OCI-M2 (cell line): ENCODE measurements at regions not wholly inside any gene's neighbourhood (a gene's known extent, or its start where the extent isn't known, plus 50 kb on each side); places are given as distances from the start of the nearest gene placed in this dataset.

Experiments
- DNase-seq: peaks from one replicate; lab custom pipeline; 2025; ENCODE audit not compliant: unreplicated experiment; lab: John Stamatoyannopoulos, UW

DNA sequence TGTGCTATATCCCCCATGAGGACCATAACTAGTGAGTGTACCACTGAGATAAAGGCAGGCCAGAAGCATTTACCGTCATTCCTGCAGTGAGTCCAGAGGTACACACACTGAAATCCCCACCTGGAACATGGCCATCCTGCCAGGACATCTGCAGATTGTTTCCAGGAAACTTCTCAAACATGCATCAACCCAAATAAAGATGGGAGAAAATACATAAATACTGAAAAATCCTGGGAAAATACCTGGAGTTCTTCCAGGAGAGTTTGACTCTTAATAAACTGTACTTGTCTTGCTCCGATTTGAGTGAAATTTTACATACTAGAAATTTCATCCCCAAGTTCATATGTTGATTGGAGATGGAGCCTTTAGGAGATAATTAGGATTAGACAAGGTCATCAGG, 388.1 kb upstream of the KLHL29 start:
- DNase-seq: no peak

DNA sequence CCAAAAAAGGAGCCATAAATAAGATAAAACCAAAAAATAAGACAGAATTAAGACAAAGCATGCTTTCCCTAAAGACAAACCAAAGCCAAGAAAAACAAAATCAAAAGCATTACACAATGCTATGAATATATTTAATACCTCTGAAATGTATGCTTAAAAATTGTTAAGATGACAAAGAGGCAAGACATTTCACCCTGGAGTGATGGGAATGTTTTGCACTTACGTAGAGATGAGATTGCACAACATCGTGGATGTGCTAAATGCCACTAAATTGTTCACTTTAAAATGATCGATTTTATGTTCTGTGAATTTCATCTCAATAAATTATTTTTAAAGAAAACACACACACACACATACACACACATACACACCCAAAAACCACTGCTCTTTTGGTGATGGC, 386.6 kb upstream of the KLHL29 start:
- no peak for DNase-seq

DNA sequence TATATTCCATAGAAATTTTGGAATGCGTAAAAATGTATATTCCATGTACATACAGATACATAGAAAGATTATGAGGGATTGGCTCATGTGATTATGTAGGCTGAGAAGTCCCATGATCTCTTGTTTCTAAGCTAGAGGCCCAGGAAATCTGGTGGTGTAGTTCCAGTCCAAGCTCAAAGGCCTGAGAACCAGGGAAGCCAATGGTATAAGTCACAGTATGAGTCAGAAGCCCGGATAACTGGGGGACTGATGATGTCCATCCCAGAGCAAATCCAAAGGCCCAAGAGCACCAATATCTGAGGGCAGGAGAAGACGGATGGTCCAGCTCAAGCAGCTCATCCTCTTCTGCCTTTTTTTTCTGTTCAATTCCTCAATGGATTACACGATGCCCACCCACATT, 385.0 kb upstream of the KLHL29 start:
- DNase-seq: no peak

DNA sequence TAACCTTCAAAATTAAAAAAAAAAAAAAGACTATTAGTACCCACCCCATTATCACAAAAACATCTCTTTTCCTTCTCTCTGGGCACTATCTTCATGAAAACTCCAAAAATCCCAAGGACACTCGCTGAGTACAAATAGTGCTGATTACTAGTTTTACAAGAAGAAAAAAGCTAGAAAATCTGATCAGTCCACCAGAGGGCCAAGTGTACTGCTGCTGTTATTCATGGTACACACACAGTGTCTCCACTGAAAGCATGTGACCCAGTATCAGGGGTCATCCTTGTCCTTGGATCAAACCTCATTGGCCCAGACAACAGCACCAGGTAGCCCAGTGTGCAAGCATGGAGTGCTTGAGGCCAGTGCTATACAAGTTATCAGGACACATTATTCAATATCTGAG, 382.7 kb upstream of the KLHL29 start:
- DNase-seq: no peak

DNA sequence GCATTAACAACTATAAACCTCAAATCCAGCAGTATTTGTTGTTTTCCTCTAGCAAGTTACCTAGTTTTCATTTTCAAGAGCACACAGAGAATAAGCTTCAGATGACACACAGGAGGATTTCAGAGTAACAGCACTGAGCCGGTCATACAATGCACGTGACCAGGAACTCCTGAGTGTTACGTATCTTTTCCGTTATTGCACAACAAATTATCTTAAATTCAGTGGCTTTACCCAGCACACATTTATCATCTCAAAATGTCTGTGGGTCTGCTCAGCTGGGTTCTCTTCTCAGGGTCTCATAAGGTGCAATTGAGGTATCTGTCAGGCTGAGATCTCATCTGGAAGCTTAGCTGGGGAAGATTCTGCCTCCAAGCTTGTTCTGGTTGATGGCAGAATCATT, 379.5 kb upstream of the KLHL29 start:
- no peak for DNase-seq

DNA sequence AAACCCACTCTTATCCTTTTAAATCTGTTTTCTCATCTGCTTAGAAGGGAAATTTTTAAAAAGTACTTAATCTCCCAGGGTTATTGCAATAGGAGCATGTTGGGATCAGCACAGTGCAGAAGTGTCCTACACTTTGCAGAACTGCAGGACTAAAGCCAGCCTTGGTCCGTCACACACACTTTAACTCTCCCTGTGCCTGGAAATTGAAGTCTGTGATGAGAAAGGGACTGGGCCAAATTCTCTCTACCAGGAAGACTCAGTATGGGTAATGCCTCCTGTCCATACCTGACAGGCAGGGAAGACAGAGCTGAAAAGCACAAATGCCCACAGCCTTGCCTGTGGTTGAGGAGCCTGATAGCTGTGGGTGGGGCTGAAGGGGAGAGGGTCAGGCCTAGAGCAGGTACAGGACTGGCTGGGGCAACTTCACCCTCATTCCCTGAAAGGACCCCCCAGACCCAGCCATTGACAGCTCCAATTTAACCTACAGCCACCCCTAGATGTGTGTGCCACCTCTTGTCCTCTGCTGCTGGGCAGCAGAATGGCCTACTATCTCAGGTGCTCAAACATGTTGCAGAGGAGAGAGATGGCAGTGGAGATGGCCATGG, 377.2 kb upstream of the KLHL29 start:
- DNase-seq: no peak

DNA sequence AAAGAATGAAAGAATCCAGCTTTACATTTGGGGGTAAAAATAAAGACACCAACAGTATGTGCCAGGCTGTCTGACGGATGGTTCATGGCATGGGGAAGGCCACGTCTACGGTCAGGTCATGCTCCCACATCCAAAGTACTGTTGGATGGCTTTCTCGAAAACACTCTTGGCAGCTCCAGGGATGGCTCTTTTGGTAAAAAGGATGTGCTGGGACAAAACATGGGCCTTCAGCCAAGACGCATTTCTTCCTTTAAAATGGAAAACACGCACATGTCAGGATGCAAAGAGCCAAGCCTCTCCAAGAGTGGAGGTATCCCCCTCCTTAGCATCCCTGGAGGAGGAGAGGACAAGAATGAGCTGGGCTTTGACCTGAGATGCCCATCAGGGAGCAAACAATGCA, 376.5 kb upstream of the KLHL29 start:
- no peak for DNase-seq

DNA sequence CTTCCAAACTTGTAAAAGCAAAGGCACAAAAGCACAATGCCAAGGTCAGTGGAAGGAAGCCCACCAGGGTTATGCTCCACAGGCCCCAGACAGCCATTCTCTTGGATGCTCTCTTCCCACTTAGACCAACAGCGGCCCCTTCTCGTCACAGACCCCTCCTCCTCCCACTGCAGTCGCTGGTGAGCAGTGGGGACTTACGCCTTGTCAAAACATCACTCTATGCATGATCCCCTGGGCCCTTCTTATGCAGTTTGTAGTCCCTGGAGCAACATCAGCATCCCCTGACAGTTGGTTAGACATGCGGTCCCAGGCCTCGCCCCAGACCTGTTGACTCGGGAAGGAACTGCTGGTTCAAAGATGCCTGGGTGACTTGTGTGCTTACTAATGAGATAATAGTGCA, 376.0 kb upstream of the KLHL29 start:
- no peak for DNase-seq

DNA sequence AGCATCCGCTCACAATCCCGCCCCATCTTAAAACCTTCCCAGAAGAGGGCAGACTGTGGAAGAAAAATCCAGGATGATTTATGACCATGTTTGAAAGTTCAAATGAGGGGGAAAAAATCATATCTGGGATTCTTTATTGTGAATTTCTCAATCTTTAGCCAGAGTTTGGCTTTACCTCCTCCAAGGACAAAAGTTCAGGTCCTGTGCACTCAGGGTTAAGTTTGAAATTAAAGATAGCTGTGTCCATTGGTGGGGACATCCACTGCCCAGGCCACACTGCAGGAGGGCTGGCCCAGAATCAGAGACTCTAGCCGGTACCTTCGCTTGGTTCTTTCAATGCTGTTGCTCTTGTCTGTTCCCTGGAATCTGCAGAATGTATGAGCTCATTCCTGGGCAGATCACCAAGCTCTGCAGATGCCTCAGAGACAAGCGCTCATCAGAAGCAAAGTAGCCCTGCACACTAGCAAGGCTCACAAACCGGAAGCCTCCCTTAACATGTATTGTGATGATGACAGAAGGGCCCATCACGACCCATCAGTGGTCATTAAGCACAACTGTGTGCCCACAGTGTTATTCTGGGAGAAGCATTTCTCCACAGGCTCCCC, 375.3 kb upstream of the KLHL29 start:
- no peak for DNase-seq

DNA sequence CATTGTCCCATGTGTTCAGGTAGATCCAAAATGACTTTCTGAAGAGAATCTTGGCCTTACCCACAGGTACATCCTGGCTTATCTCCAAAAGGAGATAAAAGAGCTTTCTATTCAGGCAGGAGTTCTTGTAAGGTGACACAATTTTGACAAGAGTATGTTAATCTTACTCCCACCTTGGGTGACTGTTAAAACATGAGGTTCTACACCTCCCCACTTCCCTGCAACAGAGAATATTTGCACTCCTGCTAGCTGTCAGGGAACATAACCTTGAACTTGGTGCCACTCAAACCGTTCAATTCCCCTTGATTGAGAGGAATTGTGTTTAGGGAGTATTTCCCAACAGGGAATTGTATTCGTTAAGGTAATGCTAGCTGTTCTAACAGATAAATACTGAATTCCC, 372.5 kb upstream of the KLHL29 start:
- no peak for DNase-seq

DNA sequence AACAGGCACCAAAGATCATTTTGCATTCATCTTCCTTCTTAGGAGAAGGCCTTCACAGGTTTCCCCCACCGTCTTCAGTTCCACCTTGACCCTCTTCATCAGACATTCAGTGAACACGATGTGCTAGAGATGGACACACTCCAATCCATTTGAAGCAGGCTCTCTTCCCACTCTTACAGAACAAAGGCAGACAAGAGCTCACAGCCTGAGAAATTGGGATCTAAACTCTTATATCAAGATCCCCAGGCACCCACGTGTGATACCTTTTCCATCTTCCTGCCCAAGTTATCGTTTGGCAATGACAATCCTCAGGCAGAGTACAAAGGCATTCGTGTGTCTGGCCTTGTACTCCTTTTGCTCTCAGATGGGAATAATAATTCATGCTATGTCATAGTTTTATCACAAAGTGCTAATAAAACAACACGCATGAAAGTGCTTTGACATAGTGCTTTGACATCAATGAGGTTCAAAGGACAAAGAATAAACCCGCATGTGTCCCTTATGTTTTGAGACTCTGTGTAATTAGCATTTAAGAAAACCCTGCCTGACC, 369.3 kb upstream of the KLHL29 start:
- no peak for DNase-seq

DNA sequence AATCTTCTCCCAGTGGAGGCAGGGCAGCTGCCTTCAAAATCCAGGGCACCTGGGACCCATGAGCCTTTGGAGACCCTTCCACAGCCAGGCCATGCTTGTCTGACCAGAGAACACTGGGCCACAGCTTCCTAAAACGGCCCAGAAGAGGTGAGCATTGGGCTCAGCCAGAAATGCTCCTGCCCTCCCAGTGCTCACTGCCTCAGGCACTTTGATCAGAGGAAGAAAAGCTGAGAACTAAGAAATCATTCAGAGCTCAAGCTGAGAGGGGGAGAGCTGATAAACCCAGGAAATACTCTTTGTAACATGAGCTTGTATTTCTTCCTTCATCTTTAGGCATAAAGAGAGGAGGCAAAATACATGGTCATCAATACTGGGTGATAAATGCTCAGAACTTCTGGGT, 365.5 kb upstream of the KLHL29 start:
- DNase-seq: no peak

DNA sequence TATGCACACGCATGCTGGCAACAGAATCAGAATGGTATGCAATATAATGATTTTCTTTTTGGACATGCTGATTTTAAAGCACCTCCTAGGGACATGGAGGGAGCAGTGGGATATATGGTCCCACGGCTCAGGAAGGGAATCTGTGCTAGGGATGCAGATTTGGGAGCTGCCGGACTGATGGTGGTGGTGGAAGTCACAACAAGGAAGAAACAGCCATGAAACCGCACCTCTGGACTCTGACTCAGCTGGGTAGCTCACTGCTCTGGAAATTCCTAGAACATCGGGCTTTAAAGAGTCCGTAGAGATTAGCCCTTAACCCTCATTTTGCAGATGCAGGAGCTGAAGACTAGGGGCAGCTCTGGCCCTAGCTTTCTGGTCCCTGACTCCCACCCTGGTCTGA, 364.3 kb upstream of the KLHL29 start:
- DNase-seq: no peak

DNA sequence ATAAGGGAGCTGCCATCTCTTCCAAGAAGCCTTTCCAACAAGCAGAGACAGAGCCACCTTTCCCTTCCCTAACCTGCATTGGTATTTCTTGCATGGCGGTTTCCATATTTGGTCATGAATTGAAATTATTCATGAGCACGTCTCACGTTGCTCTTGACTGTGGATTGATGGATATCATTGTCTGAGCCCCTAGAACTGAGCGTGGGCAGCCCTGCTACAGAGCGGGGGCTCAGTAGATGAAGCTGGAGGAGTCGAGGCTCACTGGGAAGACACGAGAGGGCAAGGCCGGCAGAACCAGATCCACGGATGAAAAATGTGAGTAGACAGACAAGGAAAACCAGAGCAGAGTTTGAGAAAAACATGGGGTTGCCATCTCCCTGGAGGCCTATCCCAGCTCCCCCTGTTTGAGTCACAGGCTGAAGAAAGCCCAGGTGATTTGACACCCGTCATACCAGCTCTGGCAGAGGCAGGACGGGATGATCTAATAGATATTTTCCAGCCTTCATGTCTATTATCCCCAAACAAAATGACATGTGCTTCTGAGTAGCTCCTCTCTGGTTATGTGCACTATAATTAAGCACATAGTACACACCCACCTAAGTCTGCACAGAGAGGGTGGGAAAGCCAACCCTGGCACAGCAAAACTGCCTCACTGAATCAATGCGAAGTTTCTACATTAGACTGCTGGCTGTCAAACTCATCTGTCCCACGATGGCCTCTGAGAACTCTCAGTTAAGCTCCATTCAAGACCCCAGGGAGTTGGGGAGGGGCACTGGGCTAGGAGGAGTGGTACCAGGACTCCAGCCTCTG, 363.5 kb upstream of the KLHL29 start:
- DNase-seq: no peak

DNA sequence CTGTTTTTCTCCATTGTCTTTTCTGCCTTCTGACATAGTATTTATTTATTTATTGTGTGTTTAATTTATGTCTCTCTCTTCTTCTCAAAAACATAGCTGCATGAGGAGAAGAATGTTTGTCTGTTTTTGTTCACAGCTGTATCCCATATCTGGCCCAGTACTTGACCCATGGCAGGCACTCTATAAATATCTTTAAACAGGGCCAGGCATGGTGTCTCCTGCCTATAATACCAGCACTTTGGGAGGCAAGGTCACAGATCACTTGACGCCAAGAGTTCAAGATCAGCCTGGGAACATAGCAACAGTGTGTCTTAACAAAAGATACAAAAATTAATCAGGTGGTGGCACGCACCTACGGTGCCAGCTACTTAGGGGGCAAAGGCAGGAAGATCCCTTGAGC, 361.3 kb upstream of the KLHL29 start:
- no peak for DNase-seq

DNA sequence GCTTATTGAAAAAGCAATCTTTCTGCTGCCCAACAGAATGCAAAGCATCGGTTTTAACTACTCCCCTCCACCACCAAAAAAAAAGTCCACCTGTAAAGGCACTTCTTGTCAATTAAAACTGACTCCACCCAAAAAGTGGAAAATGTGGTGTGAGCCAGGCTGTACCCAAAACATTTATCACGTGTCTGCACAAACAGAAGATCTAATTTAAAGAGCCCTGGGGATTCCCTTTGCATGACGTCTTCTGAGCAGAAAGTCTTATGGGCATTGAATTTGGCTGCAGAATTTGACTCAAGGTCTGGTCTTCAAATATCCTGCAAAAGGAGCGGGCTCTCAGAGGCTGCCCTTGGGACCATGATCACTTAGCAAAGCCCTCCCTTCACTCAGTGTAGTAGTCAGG, 358.3 kb upstream of the KLHL29 start:
- DNase-seq: no peak

DNA sequence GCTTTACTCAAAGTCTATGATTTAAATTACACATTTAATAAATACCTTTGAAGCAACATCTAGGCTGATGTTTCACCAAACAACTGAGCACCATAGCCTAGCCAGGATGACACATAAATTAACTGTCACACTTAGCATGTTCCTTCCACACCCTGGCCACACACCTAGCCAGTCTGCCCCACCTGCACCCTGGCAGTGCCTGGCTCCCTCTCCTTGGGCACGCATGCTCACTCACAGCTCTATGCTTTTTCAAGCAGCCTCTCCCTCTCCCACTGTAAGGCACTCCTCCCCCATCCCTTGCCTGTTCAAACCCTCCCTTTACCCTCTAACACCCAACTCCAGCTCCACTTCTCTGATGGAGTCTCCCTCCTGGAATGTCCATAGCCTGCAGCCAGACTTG, 357.6 kb upstream of the KLHL29 start:
- DNase-seq: no peak

DNA sequence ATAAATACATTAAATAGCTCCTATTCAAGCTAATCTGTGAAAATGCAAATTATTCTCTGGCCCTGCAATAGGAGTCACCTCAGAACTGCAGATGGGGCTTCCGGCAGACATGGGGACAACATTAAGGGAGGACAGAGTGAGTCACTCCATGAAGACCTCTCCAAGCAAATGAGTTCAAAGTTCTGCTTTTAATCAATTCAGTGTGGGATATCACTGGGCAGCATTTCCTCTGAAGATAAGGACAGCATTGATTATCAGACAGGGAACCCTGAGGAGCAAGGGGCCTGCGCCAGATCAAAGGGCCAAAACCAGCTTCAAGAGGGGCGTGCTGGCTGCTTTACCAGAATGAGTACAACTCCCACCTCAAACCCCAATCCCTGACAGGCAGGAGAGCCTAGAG, 356.9 kb upstream of the KLHL29 start:
- no peak for DNase-seq

DNA sequence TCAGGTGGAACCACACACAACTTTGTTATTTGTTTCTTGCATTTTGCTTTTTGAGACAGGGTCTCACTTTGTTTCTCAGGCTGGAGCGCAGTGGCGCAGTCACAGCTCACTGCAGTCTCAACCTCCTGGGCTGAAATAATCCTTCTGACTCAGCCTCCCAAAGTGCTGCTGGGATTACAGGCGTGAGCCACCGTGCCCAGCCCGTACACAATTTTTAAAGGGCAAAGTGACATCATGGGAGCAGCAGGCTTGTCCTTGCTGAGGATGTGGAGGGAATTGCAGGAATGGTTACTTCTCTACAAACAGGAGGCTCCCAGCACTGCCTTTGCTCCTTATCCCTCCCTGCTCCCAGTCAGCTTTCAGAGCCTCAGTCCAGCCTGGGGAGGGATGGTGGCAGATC, 355.9 kb upstream of the KLHL29 start:
- DNase-seq: no peak

DNA sequence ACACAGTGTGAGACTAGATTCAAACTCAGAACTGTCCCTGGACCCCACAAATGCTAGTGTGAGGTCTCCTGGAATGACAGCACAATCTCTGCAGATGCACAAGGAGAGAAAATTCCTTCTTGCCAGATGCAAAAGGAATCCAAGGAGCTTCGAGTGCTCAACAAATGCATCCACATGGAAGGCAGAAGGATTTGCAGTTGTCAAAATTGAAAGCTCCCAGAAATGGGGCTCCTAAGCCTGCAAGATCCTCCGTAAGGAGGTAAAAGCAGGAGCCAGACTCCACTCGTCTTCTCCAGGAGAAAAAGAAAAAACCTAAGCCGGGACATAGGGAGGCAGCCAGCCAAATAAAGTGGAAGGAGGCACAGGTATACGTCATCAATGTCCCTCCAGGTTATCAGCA, 355.0 kb upstream of the KLHL29 start:
- DNase-seq: no peak

DNA sequence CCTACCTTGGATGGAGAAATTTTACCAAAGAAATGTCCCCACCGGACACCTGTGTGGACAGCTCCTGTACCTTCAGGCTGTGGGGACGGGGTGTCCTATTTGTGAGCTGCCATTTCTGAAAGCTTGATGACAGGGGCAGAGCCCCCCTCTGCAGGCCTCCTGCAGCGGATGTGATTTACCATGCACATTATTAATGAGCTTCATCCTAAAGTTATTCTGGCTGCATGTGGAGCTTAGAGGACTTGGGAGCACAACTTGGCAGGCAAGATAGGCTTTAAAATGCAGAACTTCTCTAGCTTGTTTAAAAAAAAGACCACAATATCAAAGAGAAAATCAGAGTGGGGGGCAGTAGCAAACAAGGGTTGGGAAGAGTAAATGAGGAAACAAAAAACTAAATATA, 350.0 kb upstream of the KLHL29 start:
- DNase-seq: no peak

DNA sequence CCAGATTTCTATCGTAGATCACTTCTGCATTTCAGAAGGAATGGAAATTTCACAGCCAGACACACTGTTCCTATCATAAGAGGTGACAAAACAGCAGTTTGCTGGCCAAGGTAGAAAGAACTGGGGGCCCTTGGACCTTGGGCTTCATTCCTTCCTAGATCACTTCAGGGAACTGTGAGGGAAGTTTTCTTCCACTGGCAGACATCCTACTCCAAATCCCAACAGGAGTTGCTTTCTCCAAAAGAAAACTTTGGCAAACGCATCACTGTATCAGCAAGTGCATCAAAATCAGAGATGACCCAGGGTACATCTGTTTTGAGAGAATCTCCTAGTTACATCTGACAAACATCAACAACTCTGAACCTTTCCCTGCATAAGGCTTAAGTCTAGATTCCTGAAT, 348.4 kb upstream of the KLHL29 start:
- DNase-seq: no peak
